Hematopoietic multipotent progenitor cell treated with erythropoietin and hydrocortisone succinate and interleukin-3 and kit ligand, for 6 days (in vitro differentiated cells): ENCODE measurements at regions not wholly inside any gene's neighbourhood (a gene's known extent, or its start where the extent isn't known, plus 50 kb on each side); places are given as distances from the start of the nearest gene placed in this dataset.
"Not testable (repeated sequence)": the region's sequence is repeated elsewhere in the genome, so short reads cannot be mapped to it uniquely, and the experiment has no call there.

ENCODE experiments used
- DNase-seq: peaks from one replicate; pipeline ENCODE4 v3.0.0-alpha.2; 2015

DNA sequence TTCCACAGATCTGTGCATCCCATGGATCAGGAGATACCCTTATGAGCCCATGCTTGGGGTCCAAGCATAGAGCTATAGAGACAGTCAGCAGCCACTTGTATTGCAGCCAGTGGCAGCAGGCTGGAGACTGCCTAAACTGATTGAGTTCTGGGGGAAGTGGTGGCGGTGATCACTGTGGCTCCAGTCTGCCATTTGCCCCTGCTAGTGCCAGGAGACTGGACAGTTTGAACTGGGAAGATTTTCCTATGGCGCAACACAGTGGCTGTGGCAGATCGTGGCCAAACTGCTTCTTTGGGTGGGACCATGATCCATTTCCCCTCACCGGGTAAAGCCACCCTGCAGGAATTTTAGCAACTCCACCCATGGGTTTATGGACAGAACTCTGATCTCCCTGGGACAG, 679.7 kb upstream of the SEMA3D start:
- no peak for DNase-seq

DNA sequence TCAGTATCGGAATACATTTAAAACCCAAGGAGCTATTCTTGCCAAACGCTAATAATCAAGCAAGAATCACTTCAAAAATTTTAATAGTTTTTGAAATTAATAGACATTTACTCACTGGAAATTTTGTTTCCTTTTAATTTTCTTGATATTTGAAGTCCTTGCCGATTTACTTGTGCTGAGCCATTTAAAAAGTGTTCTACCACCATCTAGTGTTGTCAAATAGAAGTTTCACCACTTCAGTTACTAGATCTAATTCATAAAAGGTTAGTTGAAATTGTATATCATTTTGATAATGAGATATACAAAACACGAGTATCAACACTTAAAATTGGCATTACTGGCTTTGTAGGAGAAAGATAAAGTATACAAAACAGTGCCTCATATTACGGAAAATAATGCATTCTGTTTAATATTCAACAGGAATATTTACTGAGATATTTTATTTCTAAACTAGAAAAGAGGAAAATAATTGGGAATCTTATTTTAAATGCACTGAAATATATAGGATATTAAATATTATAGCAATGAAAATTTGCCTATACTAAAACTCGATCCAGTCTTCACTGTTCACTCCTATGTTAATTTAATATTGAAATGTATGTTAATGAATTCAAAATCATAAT, 664.8 kb upstream of the SEMA3D start:
- peak; percentile 35 for DNase-seq

- DNase-seq, result no peak
Observed at GRCh38 chr7:85850381-85850780, 663.5 kb upstream of the SEMA3D start.

GRCh38 chr7:85840554-85840953, 653.7 kb upstream of the SEMA3D start:
- DNase-seq, result no peak

GRCh38 chr7:85833066-85833465, 646.2 kb upstream of the SEMA3D start:
- DNase-seq, result no peak

DNA sequence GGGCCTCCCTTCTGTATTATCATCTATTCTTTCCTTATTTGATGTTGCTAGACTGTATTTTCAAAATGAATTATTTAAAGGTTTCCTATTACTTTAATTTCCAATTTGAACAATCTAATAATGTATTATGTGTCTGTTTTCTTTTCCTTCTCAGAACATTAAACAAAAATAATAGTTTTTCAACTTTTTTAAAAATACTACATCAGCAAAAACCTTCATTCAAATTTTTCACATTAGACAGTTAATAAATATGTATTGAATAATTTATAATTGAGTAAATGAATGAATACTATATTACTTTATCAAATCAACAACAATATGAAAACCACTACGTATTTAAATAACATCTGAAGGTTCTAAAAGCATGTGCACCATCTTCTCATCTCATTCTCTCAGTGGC, 644.1 kb upstream of the SEMA3D start:
- no peak for DNase-seq

GRCh38 chr7:85829817-85830432, 643.1 kb upstream of the SEMA3D start:
- DNase-seq, result peak; percentile 42

DNA sequence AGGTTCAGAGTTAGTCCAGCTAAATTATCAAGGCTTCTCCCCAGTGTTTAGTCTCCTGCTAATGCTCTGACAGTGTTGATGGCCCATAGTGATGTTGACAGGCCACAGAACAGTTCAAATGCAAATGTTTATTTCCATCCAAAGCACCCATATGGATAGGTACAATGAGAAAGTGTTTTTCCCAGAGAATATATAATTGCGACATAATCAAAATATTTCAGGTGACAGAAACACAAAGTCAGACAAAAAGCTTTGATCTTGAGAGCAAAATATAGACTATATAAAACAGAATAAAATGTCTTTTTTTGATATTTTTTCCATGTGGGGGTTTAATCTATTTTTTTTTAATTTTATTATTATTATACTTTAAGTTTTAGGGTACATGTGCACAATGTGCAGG, 642.3 kb upstream of the SEMA3D start:
- no peak for DNase-seq

DNA sequence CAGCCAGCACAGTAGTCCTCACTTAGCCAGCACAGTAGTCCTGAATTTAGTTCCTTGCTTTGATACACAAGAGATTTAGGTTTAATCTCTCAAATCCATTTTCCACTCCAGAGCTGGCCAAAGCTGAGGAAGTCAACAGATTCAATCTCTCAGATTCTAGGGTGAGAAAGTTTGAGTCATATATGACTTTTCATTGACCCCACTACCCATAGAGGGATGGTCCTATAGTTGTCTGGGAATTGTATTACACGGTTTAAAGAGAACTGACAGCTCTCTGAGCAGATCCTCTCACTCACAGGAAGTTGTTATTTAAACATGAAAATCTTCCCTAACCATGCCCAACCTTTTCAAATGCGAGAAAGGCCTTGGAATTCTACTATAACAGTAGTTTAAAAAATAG, 641.8 kb upstream of the SEMA3D start:
- DNase-seq, result no peak

GRCh38 chr7:85823396-85824080, 636.7 kb upstream of the SEMA3D start:
- DNase-seq, result no peak

DNA sequence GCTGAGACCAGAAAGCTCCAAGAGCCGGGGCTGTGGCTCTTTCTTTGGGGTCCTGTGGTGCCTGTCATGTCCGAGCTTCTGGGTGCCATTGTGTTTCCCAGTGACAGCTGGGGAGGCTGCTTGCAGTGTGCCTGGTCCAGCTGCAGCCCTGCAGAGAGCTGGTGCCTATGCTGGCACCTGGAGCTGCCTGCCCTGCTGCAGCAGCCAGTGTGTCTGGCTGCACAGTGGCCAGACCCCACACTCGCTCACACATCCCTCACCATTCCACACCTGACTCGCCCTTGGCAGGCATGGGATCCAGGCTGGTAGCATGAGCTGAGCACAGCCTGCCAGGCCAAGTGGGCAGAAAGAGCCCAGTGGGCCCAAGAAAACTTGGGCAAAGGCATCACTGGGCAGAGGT, 635.1 kb upstream of the SEMA3D start:
- no peak for DNase-seq

GRCh38 chr7:85820702-85821443, 634.0 kb upstream of the SEMA3D start:
- DNase-seq, result no peak

DNA sequence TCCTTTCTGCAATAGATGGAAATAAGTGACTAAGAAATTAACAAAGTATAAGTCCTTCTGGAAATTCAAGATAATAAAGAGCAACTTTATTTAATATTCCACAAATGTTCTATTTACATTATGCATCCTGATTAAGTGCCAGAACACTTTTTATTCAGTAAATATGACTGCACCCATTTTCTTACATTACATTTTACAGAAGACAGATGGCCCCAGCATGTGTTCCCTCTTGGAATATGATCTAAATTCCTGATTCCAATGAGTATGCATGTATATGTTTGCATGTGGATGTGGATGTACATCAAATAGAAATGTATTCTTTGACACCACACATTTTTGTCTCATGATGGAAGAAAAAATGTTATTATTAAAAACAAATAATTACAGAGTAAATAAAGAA, 628.7 kb upstream of the SEMA3D start:
- DNase-seq, result no peak

GRCh38 chr7:85806321-85806720, 619.5 kb upstream of the SEMA3D start:
- peak; percentile 1 for DNase-seq

GRCh38 chr7:85805656-85806055, 618.8 kb upstream of the SEMA3D start:
- no peak for DNase-seq

- no peak for DNase-seq
Observed at GRCh38 chr7:85805249-85805648, 618.4 kb upstream of the SEMA3D start.

DNA sequence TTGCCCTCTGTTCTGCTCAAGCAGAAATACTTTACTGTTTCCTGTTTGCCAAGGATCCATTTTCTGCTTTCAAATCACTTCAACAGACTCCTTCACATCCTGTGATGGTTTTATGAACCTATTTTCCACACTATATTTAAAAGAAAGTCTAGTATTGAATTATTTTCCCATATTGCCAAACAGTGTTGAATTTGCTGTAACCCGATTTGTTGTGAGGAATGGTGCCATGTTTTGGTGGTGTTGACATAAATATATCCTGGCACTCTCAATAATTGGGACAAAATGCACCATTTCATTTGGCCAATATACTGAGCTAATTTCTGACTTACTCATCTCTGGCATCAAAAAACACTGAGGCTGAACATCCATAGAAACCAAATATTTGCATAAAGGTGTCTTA, 615.4 kb upstream of the SEMA3D start:
- DNase-seq, result no peak

- no peak for DNase-seq
Observed at GRCh38 chr7:85796956-85797355, 610.1 kb upstream of the SEMA3D start.

DNA sequence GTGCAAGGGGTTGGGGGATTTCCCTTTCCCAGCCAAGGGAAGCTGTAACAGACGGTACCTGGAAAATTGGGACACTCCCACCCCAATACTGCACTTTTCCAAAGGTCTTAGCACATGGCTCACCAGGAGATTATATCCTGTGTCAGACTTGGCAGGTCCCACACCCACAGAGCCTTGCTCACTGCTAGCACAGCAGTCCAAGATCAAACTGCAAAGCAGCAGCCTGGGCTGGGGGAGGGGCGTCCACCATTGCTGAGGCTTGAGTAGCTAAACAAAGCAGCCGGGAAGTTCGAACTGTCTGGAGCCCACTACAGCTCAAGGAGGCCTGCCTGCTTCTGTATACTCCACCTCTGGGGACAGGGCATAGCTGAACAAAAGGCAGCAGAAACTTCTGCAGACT, 604.2 kb upstream of the SEMA3D start:
- DNase-seq, result not testable (repeated sequence)

- DNase-seq, result no peak
Observed at GRCh38 chr7:85781606-85782005, 594.8 kb upstream of the SEMA3D start.

DNA sequence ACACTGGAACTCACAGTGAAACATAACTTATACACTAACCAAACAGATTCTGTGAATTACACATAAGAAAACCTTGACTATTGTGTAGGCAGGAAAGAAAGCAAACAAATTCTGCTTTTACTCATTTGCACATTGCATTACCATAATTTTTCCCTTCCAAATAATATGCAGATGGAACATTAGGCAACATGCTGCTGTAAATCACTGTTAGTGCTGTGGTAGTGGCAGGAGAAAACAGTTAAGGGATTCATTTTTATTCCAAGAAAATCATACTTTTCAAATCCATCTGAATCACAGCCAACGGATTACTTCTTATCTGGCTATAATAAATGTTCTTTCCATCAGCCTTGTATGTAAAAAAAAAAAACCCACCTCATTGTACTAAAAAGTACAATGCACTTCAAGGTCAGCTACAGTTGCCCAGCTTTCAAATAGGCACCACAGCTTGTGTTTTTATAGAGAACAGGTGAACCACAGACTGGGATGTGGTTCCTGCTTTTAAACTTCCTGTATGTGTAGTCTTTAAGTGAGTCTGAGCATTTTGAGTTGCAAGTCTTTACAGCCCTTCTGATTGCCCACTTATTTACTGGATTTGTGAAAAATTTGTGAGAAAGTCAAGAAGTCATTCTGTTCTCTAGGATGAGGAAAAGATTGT, 590.0 kb upstream of the SEMA3D start:
- DNase-seq, result no peak

GRCh38 chr7:85775431-85775830, 588.6 kb upstream of the SEMA3D start:
- no peak for DNase-seq

GRCh38 chr7:85774986-85775385, 588.1 kb upstream of the SEMA3D start:
- no peak for DNase-seq
